B cell (primary cell): ENCODE measurements at regions not wholly inside any gene's neighbourhood (a gene's known extent, or its start where the extent isn't known, plus 50 kb on each side); places are given as distances from the start of the nearest gene placed in this dataset.

Source experiments
- CTCF ChIP-seq: fragments of 200-600 bp; IDR thresholded peaks from one replicate; pipeline ENCODE4 v1.8.0; 2022; ENCODE audit warnings: antibody characterized with exemption, mild to moderate bottlenecking
- EZH2 ChIP-seq: IDR thresholded peaks from 2 replicates; pipeline ENCODE4 v1.6.1; 2012; ENCODE audit warnings: borderline replicate concordance, low read depth, mild to moderate bottlenecking, moderate library complexity, low read length; ENCODE audit not compliant: insufficient read depth, poor library complexity, severe bottlenecking

- TF ChIP-seq EZH2: no peak
- TF ChIP-seq CTCF: no peak
These were observed 213.1 kb downstream of the UBE2E3 start for GRCh38 chr2:181193550-181193949.
